H9 (cell line): ENCODE measurements at regions not wholly inside any gene's neighbourhood (a gene's known extent, or its start where the extent isn't known, plus 50 kb on each side); places are given as distances from the start of the nearest gene placed in this dataset.

ENCODE experiments used
- DNase-seq: peaks from one replicate; pipeline ENCODE4 v3.0.0-alpha.2; 2017
- H2AFZ ChIP-seq: one replicate; pipeline ENCODE4 v1.6.1; 2013; ENCODE audit warnings: mild to moderate bottlenecking, low read length, control low read depth, moderate library complexity
- H2AK5ac ChIP-seq: 2 replicates; pipeline ENCODE4 v1.6.1; 2013; ENCODE audit warnings: low read length, control low read depth, mixed read lengths; ENCODE audit not compliant: insufficient read length
- H2BK120ac ChIP-seq: one replicate; pipeline ENCODE4 v1.6.1; 2013; ENCODE audit warnings: low read depth, mild to moderate bottlenecking, low read length, control low read depth, inconsistent platforms; ENCODE audit not compliant: poor library complexity, severe bottlenecking
- H2BK12ac ChIP-seq: 2 replicates; pipeline ENCODE4 v1.6.1; 2013; ENCODE audit warnings: low read length, control low read depth, mixed read lengths, low read depth; ENCODE audit not compliant: insufficient read length
- H2BK15ac ChIP-seq: 2 replicates; pipeline ENCODE4 v1.6.1; 2013; ENCODE audit warnings: low read depth, low read length, control low read depth
- H2BK20ac ChIP-seq: one replicate; pipeline ENCODE4 v1.6.1; 2013; ENCODE audit warnings: low read depth, mild to moderate bottlenecking, low read length, control low read depth, inconsistent platforms; ENCODE audit not compliant: poor library complexity, severe bottlenecking
- H2BK5ac ChIP-seq: 2 replicates; pipeline ENCODE4 v1.6.1; 2013; ENCODE audit warnings: low read length, control low read depth, mixed read lengths; ENCODE audit not compliant: insufficient read length
- H3K14ac ChIP-seq: 2 replicates; pipeline ENCODE4 v1.6.1; 2013; ENCODE audit warnings: low read length, control low read depth; ENCODE audit not compliant: insufficient read depth
- H3K18ac ChIP-seq: 2 replicates; pipeline ENCODE4 v1.6.1; 2013; ENCODE audit warnings: low read depth, mild to moderate bottlenecking, mixed read lengths, low read length, control low read depth; ENCODE audit not compliant: insufficient read length
- H3K23ac ChIP-seq: 2 replicates; pipeline ENCODE4 v1.6.1; 2013; ENCODE audit warnings: low read length, control low read depth, mixed read lengths, low read depth; ENCODE audit not compliant: insufficient read length
- H3K23me2 ChIP-seq: 2 replicates; pipeline ENCODE4 v1.6.1; 2013; ENCODE audit warnings: low read depth, mild to moderate bottlenecking, mixed read lengths, low read length, control low read depth; ENCODE audit not compliant: insufficient read length, poor library complexity, severe bottlenecking
- H3K27ac ChIP-seq: 2 replicates; pipeline ENCODE4 v1.5.1; 2013; ENCODE audit warnings: low read length, control low read depth, mixed read lengths, low read depth; ENCODE audit not compliant: insufficient read length
- H3K27me3 ChIP-seq: 2 replicates; pipeline ENCODE4 v1.6.1; 2013; ENCODE audit warnings: low read length, control low read depth, inconsistent platforms; ENCODE audit not compliant: insufficient read depth
- H3K4ac ChIP-seq: 2 replicates; pipeline ENCODE4 v1.6.1; 2013; ENCODE audit warnings: low read depth, mild to moderate bottlenecking, control low read depth, inconsistent platforms, low read length, moderate library complexity
- H3K4me1 ChIP-seq: 2 replicates; pipeline ENCODE4 v1.6.1; 2013; ENCODE audit warnings: low read length, control low read depth, inconsistent platforms; ENCODE audit not compliant: insufficient read depth
- H3K4me2 ChIP-seq: 2 replicates; pipeline ENCODE4 v1.6.1; 2013; ENCODE audit warnings: low read length, control low read depth, mixed read lengths; ENCODE audit not compliant: insufficient read length, insufficient read depth
- H3K56ac ChIP-seq: 2 replicates; pipeline ENCODE4 v1.6.1; 2013; ENCODE audit warnings: low read depth, mild to moderate bottlenecking, mixed read lengths, low read length, control low read depth; ENCODE audit not compliant: insufficient read length
- H3K79me1 ChIP-seq: 2 replicates; pipeline ENCODE4 v1.6.1; 2013; ENCODE audit warnings: low read depth, mild to moderate bottlenecking, moderate library complexity, low read length, control low read depth, inconsistent platforms; ENCODE audit not compliant: insufficient read depth, poor library complexity, severe bottlenecking
- H3K79me2 ChIP-seq: 2 replicates; pipeline ENCODE4 v1.6.1; 2013; ENCODE audit warnings: low read length, control low read depth, inconsistent platforms; ENCODE audit not compliant: insufficient read depth
- H3K9ac ChIP-seq: 2 replicates; pipeline ENCODE4 v1.6.1; 2013; ENCODE audit warnings: low read length, control low read depth, mixed read lengths; ENCODE audit not compliant: insufficient read length; ENCODE audit errors: extremely low read depth
- H3K9me3 ChIP-seq: one replicate; pipeline ENCODE4 v1.6.1; 2013; ENCODE audit warnings: low read depth, low read length, inconsistent platforms; ENCODE audit not compliant: control insufficient read depth
- H3T11ph ChIP-seq: one replicate; pipeline ENCODE4 v1.6.1; 2013; ENCODE audit warnings: mild to moderate bottlenecking, low read length, control low read depth, inconsistent platforms
- H4K20me1 ChIP-seq: one replicate; pipeline ENCODE4 v1.6.1; 2013; ENCODE audit not compliant: control insufficient read depth, insufficient read length, insufficient read depth
- H4K5ac ChIP-seq: 2 replicates; pipeline ENCODE4 v1.6.1; 2013; ENCODE audit warnings: low read depth, mild to moderate bottlenecking, mixed read lengths, low read length, control low read depth; ENCODE audit not compliant: insufficient read length
- H4K8ac ChIP-seq: replicated peaks from 2 replicates; pipeline ENCODE4 v1.6.1; 2013; ENCODE audit warnings: low read length, control low read depth, mixed read lengths, low read depth; ENCODE audit not compliant: insufficient read length
- H4K91ac ChIP-seq: 2 replicates; pipeline ENCODE4 v1.6.1; 2013; ENCODE audit warnings: low read depth, mild to moderate bottlenecking, moderate library complexity, mixed read lengths, low read length, control low read depth; ENCODE audit not compliant: insufficient read length
- H3K27ac Mint-ChIP-seq, 3 experiments: 2 replicates in 2 of 3; 3 replicates in 1 of 3; pipeline ENCODE4 v1.8.0; 2020 to 2021; ENCODE audit warnings: mixed read lengths in 3 of 3, mild to moderate bottlenecking in 1 of 3, moderate library complexity in 1 of 3
- H3K27me3 Mint-ChIP-seq: 2 replicates; pipeline ENCODE4 v1.8.0; 2021; ENCODE audit warnings: low read depth, mild to moderate bottlenecking, moderate library complexity, mixed read lengths
- H3K36me3 Mint-ChIP-seq, 3 experiments: 2 replicates in 2 of 3; 3 replicates in 1 of 3; pipeline ENCODE4 v1.8.0; 2020 to 2021; ENCODE audit warnings: low read depth in 3 of 3, mixed read lengths in 3 of 3; ENCODE audit not compliant: insufficient read depth in 1 of 3
- H3K4me1 Mint-ChIP-seq, 2 experiments: 2 replicates each; pipeline ENCODE4 v1.8.0; 2020; ENCODE audit warnings: mixed read lengths in 2 of 2
- H3K4me3 Mint-ChIP-seq, 2 experiments: 2 replicates in 1 of 2; 3 replicates in 1 of 2; pipeline ENCODE4 v1.8.0; 2020 to 2021; ENCODE audit warnings: mild to moderate bottlenecking in 2 of 2, mixed read lengths in 2 of 2, moderate library complexity in 1 of 2
- H3K9me3 Mint-ChIP-seq, 2 experiments: 2 replicates in 1 of 2; 3 replicates in 1 of 2; pipeline ENCODE4 v1.8.0; 2020; ENCODE audit warnings: mild to moderate bottlenecking in 2 of 2, mixed read lengths in 2 of 2, moderate library complexity in 1 of 2
- WGBS: extraction: QIAGEN DNeasy Blood & Tissue Kit; methylation state at CpG from one replicate; pipeline ENCODE4 v1.1.7; 2013; ENCODE audit warnings: missing lambda C conversion rate, low lambda C conversion rate, mixed read lengths; ENCODE audit not compliant: insufficient read length; ENCODE audit errors: extremely low coverage; 5-methylcytosine and 5-hydroxymethylcytosine counted together
- TF ChIP-seq, protein P1 (sequence below): fragments of 200-600 bp; sonication (generic); conservative IDR thresholded peaks from 3 replicates; pipeline ENCODE4 v1.8.0; 2021; ENCODE audit warnings: antibody characterized with exemption, mild to moderate bottlenecking

- WGBS: no CpG with 5 or more reads among the region's 5 CpGs
- H2BK12ac ChIP-seq: no peak overlapping the region
- H3K56ac ChIP-seq: no peak overlapping the region
- H3K36me3 Mint-ChIP-seq: no peaks in the 10 kb centered on the region; a peak in 1 of 7 replicates
- no peaks in the 10 kb centered on the region for H3K27me3 ChIP-seq
- no peaks in the 10 kb centered on the region for H3K79me2 ChIP-seq
- no peak overlapping the region for H4K5ac ChIP-seq
- H3K4ac ChIP-seq: no peak overlapping the region
- no peaks in the 10 kb centered on the region for H4K20me1 ChIP-seq
- H2BK15ac ChIP-seq: no peak overlapping the region
- no peaks in the 10 kb centered on the region for H3K23me2 ChIP-seq
- no peak overlapping the region for H2AFZ ChIP-seq
- H3K27ac Mint-ChIP-seq: no peak overlapping the region
- no peaks in the 10 kb centered on the region for H3K79me1 ChIP-seq
- no peak overlapping the region for H2BK20ac ChIP-seq
- H2AK5ac ChIP-seq: no peak overlapping the region
- no peaks in the 10 kb centered on the region for H3K9me3 ChIP-seq
- no peak overlapping the region for H3K23ac ChIP-seq
- H3K9ac ChIP-seq: no peak overlapping the region
- H2BK5ac ChIP-seq: no peak overlapping the region
- no peak overlapping the region for H4K8ac ChIP-seq
- no peaks in the 10 kb centered on the region for H3K9me3 Mint-ChIP-seq
- DNase-seq: no peak
- no peaks in the 10 kb centered on the region for H3K4me1 ChIP-seq
- H3K14ac ChIP-seq: no peak overlapping the region
- H3K4me3 Mint-ChIP-seq: no peak overlapping the region
- peaks cover 30% of the 10 kb centered on the region for H3K27me3 Mint-ChIP-seq
- no peak overlapping the region for H3K27ac ChIP-seq
- peaks cover 6 to 11% of the 10 kb centered on the region in 2 experiments for H3K4me1 Mint-ChIP-seq
- H3K18ac ChIP-seq: no peak overlapping the region
- TF ChIP-seq, protein P1, sequence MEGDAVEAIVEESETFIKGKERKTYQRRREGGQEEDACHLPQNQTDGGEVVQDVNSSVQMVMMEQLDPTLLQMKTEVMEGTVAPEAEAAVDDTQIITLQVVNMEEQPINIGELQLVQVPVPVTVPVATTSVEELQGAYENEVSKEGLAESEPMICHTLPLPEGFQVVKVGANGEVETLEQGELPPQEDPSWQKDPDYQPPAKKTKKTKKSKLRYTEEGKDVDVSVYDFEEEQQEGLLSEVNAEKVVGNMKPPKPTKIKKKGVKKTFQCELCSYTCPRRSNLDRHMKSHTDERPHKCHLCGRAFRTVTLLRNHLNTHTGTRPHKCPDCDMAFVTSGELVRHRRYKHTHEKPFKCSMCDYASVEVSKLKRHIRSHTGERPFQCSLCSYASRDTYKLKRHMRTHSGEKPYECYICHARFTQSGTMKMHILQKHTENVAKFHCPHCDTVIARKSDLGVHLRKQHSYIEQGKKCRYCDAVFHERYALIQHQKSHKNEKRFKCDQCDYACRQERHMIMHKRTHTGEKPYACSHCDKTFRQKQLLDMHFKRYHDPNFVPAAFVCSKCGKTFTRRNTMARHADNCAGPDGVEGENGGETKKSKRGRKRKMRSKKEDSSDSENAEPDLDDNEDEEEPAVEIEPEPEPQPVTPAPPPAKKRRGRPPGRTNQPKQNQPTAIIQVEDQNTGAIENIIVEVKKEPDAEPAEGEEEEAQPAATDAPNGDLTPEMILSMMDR: no peak
- H4K91ac ChIP-seq: no peak overlapping the region
- H2BK120ac ChIP-seq: no peak overlapping the region
- no peak overlapping the region for H3K4me2 ChIP-seq
- H3T11ph ChIP-seq: no peak overlapping the region
Observed at GRCh38 chr10:117470733-117471132, 71.8 kb upstream of the EMX2 start.
